NT2/D1 (cell line): ENCODE measurements at regions not wholly inside any gene's neighbourhood (a gene's known extent, or its start where the extent isn't known, plus 50 kb on each side); places are given as distances from the start of the nearest gene placed in this dataset.

Experiments used
- SUZ12 ChIP-seq: IDR thresholded peaks from 2 replicates; pipeline ENCODE4 v1.6.1; 2011; ENCODE audit not compliant: insufficient read length, insufficient read depth; ENCODE audit errors: extremely low read depth
- YY1 ChIP-seq: IDR thresholded peaks from 2 replicates; pipeline ENCODE4 v1.6.1; 2011; ENCODE audit not compliant: insufficient read length, insufficient read depth
- ZNF274 ChIP-seq: IDR thresholded peaks from 2 replicates; pipeline ENCODE4 v1.6.1; 2011; ENCODE audit warnings: mild to moderate bottlenecking, low read depth, low read length

GRCh38 chr4:134999169-134999568 lies 797.6 kb upstream of the PABPC4L start:
- TF ChIP-seq ZNF274 (no peak), YY1 (no peak), SUZ12 (no peak)
